ENCODE measurements at regions not wholly inside any gene's neighbourhood (a gene's known extent, or its start where the extent isn't known, plus 50 kb on each side); places are given as distances from the start of the nearest gene placed in this dataset.
"Not testable (repeated sequence)": the region's sequence is repeated elsewhere in the genome, so short reads cannot be mapped to it uniquely, and the experiment has no call there.

DNA sequence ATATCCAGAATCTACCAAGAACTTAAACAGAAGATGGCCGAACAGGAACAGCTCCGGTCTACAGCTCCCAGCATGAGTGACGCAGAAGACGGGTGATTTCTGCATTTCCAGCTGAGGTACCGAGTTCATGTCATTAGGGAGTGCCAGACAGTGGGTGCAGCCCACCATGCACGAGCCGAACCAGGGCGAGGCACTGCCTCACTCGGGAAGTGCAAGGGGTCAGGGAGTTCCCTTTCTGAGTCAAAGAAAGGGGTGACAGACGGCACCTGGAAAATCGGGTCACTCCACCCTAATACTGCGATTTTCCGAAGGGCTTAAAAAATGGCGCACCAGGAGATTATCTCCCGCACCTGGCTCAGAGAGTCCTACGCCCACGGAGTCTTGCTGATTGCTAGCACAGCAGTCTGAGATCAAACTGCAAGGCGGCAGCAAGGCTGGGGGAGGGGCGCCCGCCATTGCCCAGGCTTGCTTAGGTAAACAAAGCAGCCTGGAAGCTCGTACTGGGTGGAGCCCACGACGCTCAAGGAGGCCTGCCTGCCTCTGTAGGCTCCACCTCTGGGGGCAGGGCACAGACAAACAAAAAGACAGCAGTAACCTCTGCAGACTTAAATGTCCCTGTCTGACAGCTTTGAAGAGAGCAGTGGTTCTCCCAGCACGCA, 267.4 kb downstream of the HINT1 start:
- peaks cover 13% of the 10 kb centered on the region for H3K27me3 Mint-ChIP-seq
- H3K4me1 Mint-ChIP-seq (ENCODE audit: low read depth); intact Hi-C loops (cut with micrococcal nuclease); H3K36me3 Mint-ChIP-seq; POLR2A ChIA-PET; DNase-seq; CTCF ChIA-PET; H3K4me3 Mint-ChIP-seq; H3K9me3 Mint-ChIP-seq; H3K27ac Mint-ChIP-seq: not testable (repeated sequence)

DNA sequence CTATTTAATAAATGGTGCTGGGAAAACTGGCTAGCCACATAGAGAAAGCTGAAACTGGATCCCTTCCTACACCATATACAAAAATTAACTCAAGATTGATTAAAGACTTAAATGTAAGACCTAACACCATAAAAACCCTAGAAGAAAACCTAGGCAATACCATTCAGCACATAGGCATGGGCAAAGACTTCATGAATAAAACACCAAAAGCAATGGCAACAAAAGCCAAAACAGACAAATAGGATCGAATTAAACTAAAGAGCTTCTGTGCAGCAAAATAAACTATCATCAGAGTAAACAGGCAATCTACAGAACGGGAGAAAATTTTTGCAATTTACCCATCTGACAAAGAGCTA, 267.9 kb downstream of the HINT1 start:
- CTCF ChIA-PET; H3K36me3 Mint-ChIP-seq; POLR2A ChIA-PET; DNase-seq; H3K4me3 Mint-ChIP-seq; H3K9me3 Mint-ChIP-seq; H3K27ac Mint-ChIP-seq; H3K4me1 Mint-ChIP-seq (ENCODE audit: low read depth); intact Hi-C loops (cut with micrococcal nuclease): not testable (repeated sequence)
- H3K27me3 Mint-ChIP-seq = peaks cover 17% of the 10 kb centered on the region

- CTCF ChIA-PET = no interaction called here
- no peaks in the 10 kb centered on the region for H3K4me1 Mint-ChIP-seq (ENCODE audit: low read depth)
- H3K27me3 Mint-ChIP-seq = peaks cover 18% of the 10 kb centered on the region
- H3K27ac Mint-ChIP-seq = no peak overlapping the region
- intact Hi-C loops (cut with micrococcal nuclease) = no loop called here
- no peaks in the 10 kb centered on the region for H3K36me3 Mint-ChIP-seq
- DNase-seq = no peak
- POLR2A ChIA-PET = no interaction called here
- H3K4me3 Mint-ChIP-seq = no peak overlapping the region
- H3K9me3 Mint-ChIP-seq = no peaks in the 10 kb centered on the region
Measured at GRCh38 chr5:130896636-130897035, 268.4 kb downstream of the HINT1 start.

DNA sequence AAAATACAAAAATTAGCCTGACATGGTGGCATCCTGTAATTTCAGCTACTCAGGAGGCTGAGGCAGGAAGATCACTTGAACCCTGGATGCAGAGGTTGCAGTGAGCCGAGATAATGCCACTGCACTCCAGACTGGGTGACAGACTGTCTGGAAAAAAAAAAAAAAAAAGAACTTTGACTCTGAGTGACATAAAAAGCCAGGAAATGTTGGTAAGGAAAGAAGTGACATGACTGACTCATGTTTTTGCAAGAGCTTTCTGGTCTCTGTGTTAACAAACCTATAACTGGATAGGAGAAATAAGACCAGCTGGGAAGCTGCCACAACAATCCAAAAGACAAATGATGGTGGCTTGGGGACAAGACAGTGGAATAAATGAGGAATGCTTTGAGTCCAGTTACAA, 272.1 kb downstream of the HINT1 start:
- H3K4me1 Mint-ChIP-seq (ENCODE audit: low read depth) = no peaks in the 10 kb centered on the region
- ChIA-PET POLR2A (no interaction called here), CTCF (no interaction called here)
- intact Hi-C loops (cut with micrococcal nuclease) = no loop called here
- no peaks in the 10 kb centered on the region for H3K36me3 Mint-ChIP-seq
- H3K4me3 Mint-ChIP-seq = no peak overlapping the region
- no peak for DNase-seq
- H3K27me3 Mint-ChIP-seq = peaks cover 30% of the 10 kb centered on the region
- H3K27ac Mint-ChIP-seq = no peak overlapping the region
- no peaks in the 10 kb centered on the region for H3K9me3 Mint-ChIP-seq

DNA sequence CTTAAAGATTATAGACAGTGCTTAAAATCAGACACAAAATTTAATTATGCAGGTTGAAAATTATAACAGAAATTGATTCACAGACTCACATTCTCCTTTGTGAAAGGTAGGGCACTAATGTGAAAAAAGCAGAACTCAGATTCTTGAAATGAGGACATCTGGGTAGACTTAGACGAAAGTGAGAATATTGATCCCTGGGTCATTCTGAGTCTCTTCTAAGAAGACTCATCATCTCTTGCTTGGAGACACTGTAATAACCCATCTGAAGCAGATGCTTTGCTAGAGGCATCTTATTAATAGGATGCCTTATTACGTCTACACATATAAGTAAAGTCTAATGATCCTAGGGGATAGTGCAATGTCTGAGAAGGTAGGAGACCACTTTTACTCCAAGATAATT, 274.4 kb downstream of the HINT1 start:
- Mint-ChIP-seq H3K9me3 (no peaks in the 10 kb centered on the region), H3K27me3 (peaks cover 31% of the 10 kb centered on the region), H3K4me3 (no peak overlapping the region), H3K27ac (no peak overlapping the region), H3K36me3 (no peaks in the 10 kb centered on the region), H3K4me1 (ENCODE audit: low read depth) (peaks cover 5% of the 10 kb centered on the region)
- no peak for DNase-seq
- ChIA-PET CTCF (no interaction called here), POLR2A (no interaction called here)
- intact Hi-C loops (cut with micrococcal nuclease) = no loop called here

GRCh38 chr5:130885691-130886090, 279.4 kb downstream of the HINT1 start:
- intact Hi-C loops (cut with micrococcal nuclease) = no loop called here
- peaks cover 5% of the 10 kb centered on the region for H3K4me1 Mint-ChIP-seq (ENCODE audit: low read depth)
- H3K4me3 Mint-ChIP-seq = no peak overlapping the region
- no peak for DNase-seq
- no peak overlapping the region for H3K27ac Mint-ChIP-seq
- CTCF ChIA-PET = no interaction called here
- no peaks in the 10 kb centered on the region for H3K36me3 Mint-ChIP-seq
- H3K9me3 Mint-ChIP-seq = no peaks in the 10 kb centered on the region
- H3K27me3 Mint-ChIP-seq = peaks cover 14% of the 10 kb centered on the region
- POLR2A ChIA-PET = no interaction called here

DNA sequence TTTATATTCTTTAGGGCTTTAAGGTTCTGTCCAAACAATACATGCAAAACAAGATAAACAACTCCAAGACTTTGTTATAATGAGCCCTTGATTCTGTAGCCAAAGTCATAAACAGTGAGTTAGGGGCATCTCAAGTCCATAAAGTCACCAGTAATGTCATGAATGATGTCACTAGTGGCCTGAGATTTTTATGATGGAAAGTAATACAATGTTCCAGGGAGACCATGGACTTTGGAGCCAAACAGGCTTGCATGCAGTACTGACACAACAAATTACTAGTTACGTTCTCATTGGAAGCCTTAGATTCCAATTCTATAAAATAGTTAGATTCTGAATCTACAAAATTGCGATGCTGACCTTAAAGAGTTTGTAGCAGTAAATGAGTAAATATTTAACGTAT, 280.0 kb downstream of the HINT1 start:
- CTCF ChIA-PET = no interaction called here

DNA sequence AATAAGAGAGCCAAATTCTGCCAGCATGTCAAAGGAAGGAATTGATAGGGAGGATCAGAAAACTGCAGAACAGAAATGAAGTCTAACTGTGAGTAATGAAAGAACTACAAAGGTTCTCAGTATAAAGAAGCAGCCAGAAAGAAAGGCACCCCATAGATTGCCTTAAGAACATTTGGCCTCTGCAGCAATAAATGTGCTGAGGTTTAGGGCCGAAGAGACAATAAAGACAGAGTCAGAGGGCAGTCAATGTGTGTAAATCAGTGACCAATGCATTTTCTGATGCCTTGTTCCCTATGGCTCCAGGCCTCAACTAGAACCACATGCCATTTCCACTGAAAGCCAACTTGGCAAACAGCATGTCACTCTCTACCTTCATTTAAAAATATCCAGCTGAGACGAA, 281.0 kb downstream of the HINT1 start:
- H3K36me3 Mint-ChIP-seq = peaks cover under 1% of the 10 kb centered on the region
- intact Hi-C loops (cut with micrococcal nuclease) = no loop called here
- H3K9me3 Mint-ChIP-seq = no peaks in the 10 kb centered on the region
- ChIA-PET CTCF (interaction anchor here (1.8 kb wide), 1 partner anchor 13 kb away, joined by 7 read pairs; no protein-coding TSS in a partner anchor), POLR2A (no interaction called here)
- no peak overlapping the region for H3K27ac Mint-ChIP-seq
- peaks cover 8% of the 10 kb centered on the region for H3K27me3 Mint-ChIP-seq
- DNase-seq = no peak
- peaks cover 5% of the 10 kb centered on the region for H3K4me1 Mint-ChIP-seq (ENCODE audit: low read depth)
- H3K4me3 Mint-ChIP-seq = no peak overlapping the region

More for the DNA sequence above, 280.0 kb downstream of the HINT1 start:
- POLR2A ChIA-PET = no interaction called here
- Mint-ChIP-seq H3K27ac (no peak overlapping the region), H3K36me3 (no peaks in the 10 kb centered on the region), H3K4me3 (no peak overlapping the region), H3K9me3 (no peaks in the 10 kb centered on the region), H3K27me3 (peaks cover 11% of the 10 kb centered on the region), H3K4me1 (ENCODE audit: low read depth) (peaks cover 5% of the 10 kb centered on the region)
- DNase-seq = no peak
- intact Hi-C loops (cut with micrococcal nuclease) = no loop called here

GRCh38 chr5:130875656-130876055, 289.4 kb downstream of the HINT1 start:
- H3K4me1 Mint-ChIP-seq (ENCODE audit: low read depth) = peaks cover 8% of the 10 kb centered on the region
- POLR2A ChIA-PET = no interaction called here
- no peak overlapping the region for H3K27ac Mint-ChIP-seq
- CTCF ChIA-PET = interaction anchor here (1.3 kb wide), 1 partner anchor 233 kb away, joined by 3 read pairs; no protein-coding TSS in a partner anchor
- H3K27me3 Mint-ChIP-seq = peaks cover 1% of the 10 kb centered on the region
- no peak overlapping the region for H3K4me3 Mint-ChIP-seq
- peaks cover 1% of the 10 kb centered on the region for H3K36me3 Mint-ChIP-seq
- DNase-seq = no peak
- intact Hi-C loops (cut with micrococcal nuclease) = no loop called here
- H3K9me3 Mint-ChIP-seq = no peaks in the 10 kb centered on the region

GRCh38 chr5:130874861-130875417, 290.1 kb downstream of the HINT1 start:
- ChIA-PET POLR2A (no interaction called here), CTCF (interaction anchor here (1.3 kb wide), 1 partner anchor 234 kb away, joined by 3 read pairs; no protein-coding TSS in a partner anchor)
- intact Hi-C loops (cut with micrococcal nuclease) = no loop called here
- H3K9me3 Mint-ChIP-seq = no peaks in the 10 kb centered on the region
- DNase-seq = no peak
- peaks cover 8% of the 10 kb centered on the region for H3K4me1 Mint-ChIP-seq (ENCODE audit: low read depth)
- H3K4me3 Mint-ChIP-seq = no peak overlapping the region
- no peak overlapping the region for H3K27ac Mint-ChIP-seq
- peaks cover 1% of the 10 kb centered on the region for H3K36me3 Mint-ChIP-seq
- peaks cover 1% of the 10 kb centered on the region for H3K27me3 Mint-ChIP-seq

DNA sequence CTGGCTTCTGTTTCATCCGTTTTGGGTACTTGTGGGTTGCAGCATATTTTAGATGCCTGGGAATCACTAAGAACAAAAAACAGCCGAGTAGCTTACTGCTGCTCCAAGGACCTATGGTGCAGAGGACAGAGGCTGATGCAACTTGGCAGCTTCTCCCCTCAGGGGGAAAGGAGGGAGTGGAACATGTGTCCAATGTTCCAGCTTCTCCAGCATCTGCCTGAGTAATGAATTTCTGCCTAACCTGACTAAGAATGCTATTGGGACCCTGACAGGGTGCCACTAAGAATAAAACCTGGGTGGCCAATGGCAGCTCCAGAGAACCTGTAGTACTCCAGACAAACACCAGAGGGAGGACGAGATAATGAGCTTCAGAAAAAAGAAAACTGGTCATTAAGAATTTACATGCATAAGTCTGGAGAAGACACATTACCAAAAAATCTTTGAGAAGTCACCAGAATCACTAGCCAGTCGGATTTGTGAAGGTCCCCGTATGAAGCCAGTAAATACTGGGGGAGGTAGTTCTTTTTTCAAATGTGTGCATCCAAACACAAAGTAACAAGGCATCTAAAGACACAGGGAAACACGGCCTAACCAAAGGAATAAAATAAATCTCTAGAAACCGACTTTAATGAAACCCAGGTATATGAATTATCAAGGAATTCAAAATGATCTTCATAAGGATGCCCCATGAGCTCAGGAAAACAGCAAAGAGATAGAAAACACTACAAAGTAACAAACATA, 293.5 kb downstream of the HINT1 start:
- Mint-ChIP-seq H3K4me3 (no peak overlapping the region), H3K27ac (no peak overlapping the region), H3K36me3 (no peaks in the 10 kb centered on the region), H3K9me3 (no peaks in the 10 kb centered on the region), H3K4me1 (ENCODE audit: low read depth) (peaks cover 8% of the 10 kb centered on the region), H3K27me3 (no peaks in the 10 kb centered on the region)
- intact Hi-C loops (cut with micrococcal nuclease) = loop anchor here (1.0 kb wide), 3 partner anchors 197 to 546 kb away; no protein-coding TSS in a partner anchor
- peak; percentile 40 for DNase-seq
- ChIA-PET POLR2A (no interaction called here), CTCF (interaction anchor here (0.6 to 2.4 kb wide), 24 partner anchors 10 to 1086 kb away, joined by 3 to 47 read pairs (median 4); no protein-coding TSS in a partner anchor)

DNA sequence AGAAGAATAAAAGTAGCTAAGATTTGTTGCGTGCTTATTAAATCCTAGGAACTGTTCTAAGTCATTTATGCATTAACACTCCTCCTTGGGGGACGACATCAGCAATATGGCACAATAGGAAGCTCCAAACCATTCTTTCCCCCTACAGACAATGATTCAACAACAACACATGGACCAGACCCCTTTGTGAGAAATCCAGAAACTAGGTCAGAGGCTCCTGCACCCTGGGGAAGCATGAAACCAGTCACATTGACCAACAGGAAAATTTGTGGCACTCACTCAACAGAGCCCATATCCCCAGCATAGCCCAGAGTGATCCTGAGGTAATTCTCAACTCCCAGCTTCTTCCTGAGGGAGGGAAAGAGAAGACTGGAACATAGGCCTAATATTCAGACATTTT, 294.4 kb downstream of the HINT1 start:
- Mint-ChIP-seq H3K36me3 (no peaks in the 10 kb centered on the region), H3K4me3 (no peak overlapping the region), H3K27me3 (no peaks in the 10 kb centered on the region), H3K9me3 (no peaks in the 10 kb centered on the region), H3K4me1 (ENCODE audit: low read depth) (peaks cover 3% of the 10 kb centered on the region), H3K27ac (no peak overlapping the region)
- POLR2A ChIA-PET = no interaction called here
- intact Hi-C loops (cut with micrococcal nuclease) = loop anchor here (1.0 kb wide), 3 partner anchors 198 to 547 kb away; no protein-coding TSS in a partner anchor
- CTCF ChIA-PET = interaction anchor here (0.6 to 2.4 kb wide), 17 partner anchors 9 to 556 kb away, joined by 3 to 47 read pairs (median 5); no protein-coding TSS in a partner anchor
- DNase-seq = no peak

Measured in activated CD4-positive, alpha-beta memory T cell treated with anti-CD3 and anti-CD28 coated beads for 36 hours (primary cell).